HL-60 (cell line): ENCODE measurements at regions not wholly inside any gene's neighbourhood (a gene's known extent, or its start where the extent isn't known, plus 50 kb on each side); places are given as distances from the start of the nearest gene placed in this dataset.

Experiments used
- DNase-seq, 2 experiments: peaks; one replicate each; pipeline ENCODE4 v3.0.0-alpha.2; 2010 to 2020; ENCODE audit warnings: low read depth in 1 of 2, low spot score in 1 of 2
- H3K27ac ChIP-seq: fragments of 250-450 bp; sonication (Bioruptor Pico); replicated peaks from 2 replicates; pipeline ENCODE4 v1.5.1; 2020; ENCODE audit warnings: mild to moderate bottlenecking, moderate library complexity
- H3K27me3 ChIP-seq: fragments of 250-450 bp; sonication (Bioruptor Pico); 2 replicates; pipeline ENCODE4 v1.5.1; 2021; ENCODE audit warnings: mild to moderate bottlenecking, moderate library complexity; ENCODE audit not compliant: insufficient read depth, poor library complexity, severe bottlenecking
- H3K4me3 ChIP-seq: replicated peaks from 2 replicates; pipeline ENCODE4 v1.5.1; 2011; ENCODE audit warnings: mild to moderate bottlenecking, control low read depth, low read length; ENCODE audit not compliant: insufficient read depth
- CTCF ChIP-seq: IDR thresholded peaks from one replicate; pipeline ENCODE4 v1.5.1; 2011; ENCODE audit warnings: low read length, control low read depth, inconsistent platforms; ENCODE audit not compliant: insufficient read depth
- GABPA ChIP-seq: IDR thresholded peaks from 2 replicates; pipeline ENCODE4 v1.6.1; 2012; ENCODE audit warnings: low read depth
- POLR2AphosphoS5 ChIP-seq: IDR thresholded peaks from 2 replicates; pipeline ENCODE4 v1.6.1; 2012; ENCODE audit warnings: low read depth
- REST ChIP-seq: IDR thresholded peaks from 2 replicates; pipeline ENCODE4 v1.6.1; 2012; ENCODE audit warnings: low read depth; ENCODE audit not compliant: insufficient replicate concordance
- SPI1 ChIP-seq: IDR thresholded peaks from 2 replicates; pipeline ENCODE4 v1.6.1; 2012; ENCODE audit warnings: low read depth, mild to moderate bottlenecking, borderline replicate concordance

GRCh38 chr10:131645756-131646155 is 255.1 kb upstream of the PPP2R2D start:
- TF ChIP-seq POLR2AphosphoS5 (no peak), GABPA (no peak), SPI1 (no peak), REST (no peak)
- DNase-seq: no peak
- H3K4me3 ChIP-seq: no peak overlapping the region
- H3K27ac ChIP-seq: no peak overlapping the region
- no peaks in the 10 kb centered on the region for H3K27me3 ChIP-seq

GRCh38 chr10:131646551-131647525 is 254.0 kb upstream of the PPP2R2D start:
- H3K27ac ChIP-seq: no peak overlapping the region
- H3K4me3 ChIP-seq: no peak overlapping the region
- TF ChIP-seq SPI1 (no peak), GABPA (no peak), REST (no peak), CTCF (no peak), POLR2AphosphoS5 (no peak)
- H3K27me3 ChIP-seq: peaks cover 3% of the 10 kb centered on the region
- no peak for DNase-seq

GRCh38 chr10:131647789-131648188 is 253.0 kb upstream of the PPP2R2D start:
- Histone ChIP-seq H3K27me3 (peaks cover 7% of the 10 kb centered on the region), H3K27ac (no peak overlapping the region), H3K4me3 (no peak overlapping the region)
- TF ChIP-seq POLR2AphosphoS5 (no peak), GABPA (no peak), CTCF (no peak), REST (no peak), SPI1 (no peak)
- no peak for DNase-seq
